NCI-H1417 treated with DMSO at 0.1 percent for 48 hours (cell line): ENCODE measurements at regions not wholly inside any gene's neighbourhood (a gene's known extent, or its start where the extent isn't known, plus 50 kb on each side); places are given as distances from the start of the nearest gene placed in this dataset.

Experiments
- DNase-seq: peaks from one replicate; lab custom pipeline; 2025; lab: John Stamatoyannopoulos, UW

GRCh38 chr3:88209356-88209755 lies 59.6 kb downstream of the C3orf38 start:
- DNase-seq, result no peak

GRCh38 chr3:88211096-88211890 lies 61.5 kb downstream of the C3orf38 start:
- DNase-seq, result no peak

GRCh38 chr3:88219138-88219792 lies 69.5 kb downstream of the C3orf38 start:
- peak; percentile 15 for DNase-seq

- no peak for DNase-seq
Measured at GRCh38 chr3:88220126-88220525, 70.4 kb downstream of the C3orf38 start.

GRCh38 chr3:88221726-88222125 lies 72.0 kb downstream of the C3orf38 start:
- DNase-seq, result no peak

GRCh38 chr3:88222343-88222742 lies 72.6 kb downstream of the C3orf38 start:
- no peak for DNase-seq

- no peak for DNase-seq
Measured at GRCh38 chr3:88225326-88226008, 75.7 kb downstream of the C3orf38 start.

- no peak for DNase-seq
Measured at GRCh38 chr3:88226910-88227309, 77.2 kb downstream of the C3orf38 start.

GRCh38 chr3:88230638-88231037 lies 80.9 kb downstream of the C3orf38 start:
- DNase-seq, result no peak

GRCh38 chr3:88231207-88231606 lies 81.4 kb downstream of the C3orf38 start:
- DNase-seq, result no peak

GRCh38 chr3:88231632-88232031 lies 81.9 kb downstream of the C3orf38 start:
- no peak for DNase-seq

GRCh38 chr3:88235102-88235501 lies 85.3 kb downstream of the C3orf38 start:
- no peak for DNase-seq

GRCh38 chr3:88239870-88240269 lies 90.1 kb downstream of the C3orf38 start:
- DNase-seq, result no peak

GRCh38 chr3:88248658-88249057 lies 98.9 kb downstream of the C3orf38 start:
- no peak for DNase-seq

GRCh38 chr3:88259045-88259444 lies 109.3 kb downstream of the C3orf38 start:
- DNase-seq, result no peak

GRCh38 chr3:88262527-88262926 lies 112.8 kb downstream of the C3orf38 start:
- no peak for DNase-seq

- DNase-seq, result no peak
Measured at GRCh38 chr3:88263417-88264100, 113.8 kb downstream of the C3orf38 start.

- DNase-seq, result no peak
Measured at GRCh38 chr3:88267441-88267840, 117.7 kb downstream of the C3orf38 start.

GRCh38 chr3:88267847-88268246 lies 118.1 kb downstream of the C3orf38 start:
- DNase-seq, result no peak

- no peak for DNase-seq
Measured at GRCh38 chr3:88280326-88280725, 130.6 kb downstream of the C3orf38 start.

GRCh38 chr3:88282528-88283241 lies 132.9 kb downstream of the C3orf38 start:
- DNase-seq, result no peak

- no peak for DNase-seq
Measured at GRCh38 chr3:88283242-88283592, 133.5 kb downstream of the C3orf38 start.
